Stomach (tissue), 4 donors: ENCODE measurements at regions not wholly inside any gene's neighbourhood (a gene's known extent, or its start where the extent isn't known, plus 50 kb on each side); places are given as distances from the start of the nearest gene placed in this dataset.

Source experiments
- small RNA-seq, 4 donors: library from RNA; depleted of rRNA; stranded (forward); fragments of <200 nt; gene quantifications; one replicate each; pipeline ENCODE3, GENCODE V24; 2016

Small RNA genes in the stretch of these regions (small RNA-seq; reads per million reads assigned to genes)
- 0 reads per million in 4 donors for gene RNU6-954P
- gene ZNF114P1: 0 reads per million in 4 donors
